NCI-H146 treated with DMSO at 0.1 percent for 48 hours (cell line): ENCODE measurements at regions not wholly inside any gene's neighbourhood (a gene's known extent, or its start where the extent isn't known, plus 50 kb on each side); places are given as distances from the start of the nearest gene placed in this dataset.

ENCODE experiments used
- DNase-seq: peaks from one replicate; lab custom pipeline; 2025; ENCODE audit not compliant: unreplicated experiment; lab: John Stamatoyannopoulos, UW

- no peak for DNase-seq
Observed at GRCh38 chr14:73800970-73801515, 50.6 kb upstream of the PTGR2 start.

GRCh38 chr14:73797543-73798265 lies 53.9 kb upstream of the PTGR2 start:
- no peak for DNase-seq

- no peak for DNase-seq
Observed at GRCh38 chr14:73796893-73797542, 54.6 kb upstream of the PTGR2 start.

GRCh38 chr14:73796415-73796814 lies 55.2 kb upstream of the PTGR2 start:
- DNase-seq: no peak

- no peak for DNase-seq
Observed at GRCh38 chr14:73795974-73796373, 55.7 kb upstream of the PTGR2 start.

- DNase-seq: no peak
Observed at GRCh38 chr14:73795466-73795865, 56.2 kb upstream of the PTGR2 start.

- no peak for DNase-seq
Observed at GRCh38 chr14:73794146-73794545, 57.5 kb upstream of the PTGR2 start.

- DNase-seq: no peak
Observed at GRCh38 chr14:73792481-73792880, 59.1 kb upstream of the PTGR2 start.

GRCh38 chr14:73789989-73790581 lies 61.5 kb upstream of the PTGR2 start:
- no peak for DNase-seq

- DNase-seq: no peak
Observed at GRCh38 chr14:73788701-73789551, 62.7 kb upstream of the PTGR2 start.

- no peak for DNase-seq
Observed at GRCh38 chr14:73788317-73788598, 63.4 kb upstream of the PTGR2 start.

- no peak for DNase-seq
Observed at GRCh38 chr14:73787486-73788316, 63.9 kb upstream of the PTGR2 start.

GRCh38 chr14:73786636-73787485 lies 64.8 kb upstream of the PTGR2 start:
- no peak for DNase-seq

- DNase-seq: peak; percentile 42
Observed at GRCh38 chr14:73785834-73786635, 65.6 kb upstream of the PTGR2 start.

GRCh38 chr14:73785336-73785833 lies 66.2 kb upstream of the PTGR2 start:
- DNase-seq: no peak

- DNase-seq: no peak
Observed at GRCh38 chr14:73784988-73785313, 66.7 kb upstream of the PTGR2 start.

- DNase-seq: no peak
Observed at GRCh38 chr14:73784181-73784987, 67.2 kb upstream of the PTGR2 start.
